ENCODE measurements at regions not wholly inside any gene's neighbourhood (a gene's known extent, or its start where the extent isn't known, plus 50 kb on each side); places are given as distances from the start of the nearest gene placed in this dataset.

GRCh38 chr7:1369916-1370657 lies 89.2 kb downstream of the MICALL2 start:
- in situ Hi-C loops (cut with HindIII; ENCODE audit: low sequenced_read_pairs): no loop called here

GRCh38 chr7:1370738-1371137 lies 88.5 kb downstream of the MICALL2 start:
- in situ Hi-C loops (cut with HindIII; ENCODE audit: low sequenced_read_pairs): no loop called here

GRCh38 chr7:1372063-1372462 lies 87.2 kb downstream of the MICALL2 start:
- in situ Hi-C loops (cut with HindIII; ENCODE audit: low sequenced_read_pairs): no loop called here

GRCh38 chr7:1372671-1373379 lies 86.4 kb downstream of the MICALL2 start:
- in situ Hi-C loops (cut with HindIII; ENCODE audit: low sequenced_read_pairs): no loop called here

- in situ Hi-C loops (cut with HindIII; ENCODE audit: low sequenced_read_pairs): no loop called here
Observed at GRCh38 chr7:1377111-1377909, 82.0 kb downstream of the MICALL2 start.

- in situ Hi-C loops (cut with HindIII; ENCODE audit: low sequenced_read_pairs): no loop called here
Observed at GRCh38 chr7:1378610-1379601, 80.4 kb downstream of the MICALL2 start.

GRCh38 chr7:1380231-1380815 lies 78.9 kb downstream of the MICALL2 start:
- in situ Hi-C loops (cut with HindIII; ENCODE audit: low sequenced_read_pairs): loop anchor here (10.0 kb wide), 1 partner anchor 86 kb away; no protein-coding TSS in a partner anchor

GRCh38 chr7:1380821-1381580 lies 78.3 kb downstream of the MICALL2 start:
- in situ Hi-C loops (cut with HindIII; ENCODE audit: low sequenced_read_pairs): loop anchor here (10.0 kb wide), 1 partner anchor 86 kb away; no protein-coding TSS in a partner anchor

GRCh38 chr7:1382553-1383397 lies 76.5 kb downstream of the MICALL2 start:
- in situ Hi-C loops (cut with HindIII; ENCODE audit: low sequenced_read_pairs): loop anchor here (10.0 kb wide), 1 partner anchor 88 kb away; no protein-coding TSS in a partner anchor

- in situ Hi-C loops (cut with HindIII; ENCODE audit: low sequenced_read_pairs): loop anchor here (10.0 kb wide), 1 partner anchor 89 kb away; no protein-coding TSS in a partner anchor
Observed at GRCh38 chr7:1383398-1384112, 75.7 kb downstream of the MICALL2 start.

GRCh38 chr7:1384113-1384415 lies 75.2 kb downstream of the MICALL2 start:
- in situ Hi-C loops (cut with HindIII; ENCODE audit: low sequenced_read_pairs): loop anchor here (10.0 kb wide), 1 partner anchor 89 kb away; no protein-coding TSS in a partner anchor
